ENCODE measurements at regions not wholly inside any gene's neighbourhood (a gene's known extent, or its start where the extent isn't known, plus 50 kb on each side); places are given as distances from the start of the nearest gene placed in this dataset.
"Not testable (repeated sequence)": the region's sequence is repeated elsewhere in the genome, so short reads cannot be mapped to it uniquely, and the experiment has no call there.

GRCh38 chr1:144026022-144026421, 54.2 kb upstream of the FAM72C start:
- TF ChIP-seq, protein P1, sequence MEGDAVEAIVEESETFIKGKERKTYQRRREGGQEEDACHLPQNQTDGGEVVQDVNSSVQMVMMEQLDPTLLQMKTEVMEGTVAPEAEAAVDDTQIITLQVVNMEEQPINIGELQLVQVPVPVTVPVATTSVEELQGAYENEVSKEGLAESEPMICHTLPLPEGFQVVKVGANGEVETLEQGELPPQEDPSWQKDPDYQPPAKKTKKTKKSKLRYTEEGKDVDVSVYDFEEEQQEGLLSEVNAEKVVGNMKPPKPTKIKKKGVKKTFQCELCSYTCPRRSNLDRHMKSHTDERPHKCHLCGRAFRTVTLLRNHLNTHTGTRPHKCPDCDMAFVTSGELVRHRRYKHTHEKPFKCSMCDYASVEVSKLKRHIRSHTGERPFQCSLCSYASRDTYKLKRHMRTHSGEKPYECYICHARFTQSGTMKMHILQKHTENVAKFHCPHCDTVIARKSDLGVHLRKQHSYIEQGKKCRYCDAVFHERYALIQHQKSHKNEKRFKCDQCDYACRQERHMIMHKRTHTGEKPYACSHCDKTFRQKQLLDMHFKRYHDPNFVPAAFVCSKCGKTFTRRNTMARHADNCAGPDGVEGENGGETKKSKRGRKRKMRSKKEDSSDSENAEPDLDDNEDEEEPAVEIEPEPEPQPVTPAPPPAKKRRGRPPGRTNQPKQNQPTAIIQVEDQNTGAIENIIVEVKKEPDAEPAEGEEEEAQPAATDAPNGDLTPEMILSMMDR (IDR thresholded peaks at IDR 0.05), result not testable (repeated sequence)
- TF ChIP-seq EZH2 (IDR thresholded peaks at IDR 0.05; ENCODE audit: borderline replicate concordance, insufficient read depth, low read depth, low read length, poor library complexity, severe bottlenecking), result not testable (repeated sequence)

All from B cell (primary cell).